ENCODE measurements at regions not wholly inside any gene's neighbourhood (a gene's known extent, or its start where the extent isn't known, plus 50 kb on each side); places are given as distances from the start of the nearest gene placed in this dataset.
"Not testable (repeated sequence)": the region's sequence is repeated elsewhere in the genome, so short reads cannot be mapped to it uniquely, and the experiment has no call there.

- DNase-seq (ENCODE audit: low read depth): peak; percentile 3
These were observed 1352.2 kb upstream of the CDH18 start for GRCh38 chr5:21340233-21340632.

- peak; percentile 3 for DNase-seq (ENCODE audit: low read depth)
These were observed 1348.5 kb upstream of the CDH18 start for GRCh38 chr5:21336478-21336877.

- not testable (repeated sequence) for DNase-seq (ENCODE audit: low read depth)
These were observed 1327.4 kb upstream of the CDH18 start for GRCh38 chr5:21315376-21315775.

- DNase-seq (ENCODE audit: low read depth): peak; percentile 9
These were observed 1313.2 kb upstream of the CDH18 start for GRCh38 chr5:21301205-21301604.

GRCh38 chr5:21274361-21274760 lies 1286.4 kb upstream of the CDH18 start:
- DNase-seq (ENCODE audit: low read depth): not testable (repeated sequence)

GRCh38 chr5:21263361-21263760 lies 1275.4 kb upstream of the CDH18 start:
- no peak for DNase-seq (ENCODE audit: low read depth)

GRCh38 chr5:21254161-21254560 lies 1266.2 kb upstream of the CDH18 start:
- DNase-seq (ENCODE audit: low read depth): no peak

GRCh38 chr5:21244982-21245381 lies 1257.0 kb upstream of the CDH18 start:
- no peak for DNase-seq (ENCODE audit: low read depth)

GRCh38 chr5:21238786-21239185 lies 1250.8 kb upstream of the CDH18 start:
- no peak for DNase-seq (ENCODE audit: low read depth)

- DNase-seq (ENCODE audit: low read depth): no peak
These were observed 1249.5 kb upstream of the CDH18 start for GRCh38 chr5:21237461-21237860.

- no peak for DNase-seq (ENCODE audit: low read depth)
These were observed 1249.0 kb upstream of the CDH18 start for GRCh38 chr5:21236971-21237427.

- DNase-seq (ENCODE audit: low read depth): no peak
These were observed 1248.1 kb upstream of the CDH18 start for GRCh38 chr5:21236104-21236503.

GRCh38 chr5:21225223-21226064 lies 1237.4 kb upstream of the CDH18 start:
- DNase-seq (ENCODE audit: low read depth): no peak

- no peak for DNase-seq (ENCODE audit: low read depth)
These were observed 1233.6 kb upstream of the CDH18 start for GRCh38 chr5:21221616-21222015.

GRCh38 chr5:21219966-21220365 lies 1232.0 kb upstream of the CDH18 start:
- no peak for DNase-seq (ENCODE audit: low read depth)

- peak; percentile 72 for DNase-seq (ENCODE audit: low read depth)
These were observed 1231.3 kb upstream of the CDH18 start for GRCh38 chr5:21219251-21219650.

GRCh38 chr5:21212026-21212425 lies 1224.0 kb upstream of the CDH18 start:
- DNase-seq (ENCODE audit: low read depth): no peak

- DNase-seq (ENCODE audit: low read depth): no peak
These were observed 1221.4 kb upstream of the CDH18 start for GRCh38 chr5:21209409-21209808.

GRCh38 chr5:21199087-21199486 lies 1211.1 kb upstream of the CDH18 start:
- DNase-seq (ENCODE audit: low read depth): no peak

GRCh38 chr5:21195145-21195544 lies 1207.1 kb upstream of the CDH18 start:
- no peak for DNase-seq (ENCODE audit: low read depth)

GRCh38 chr5:21185536-21185935 lies 1197.5 kb upstream of the CDH18 start:
- DNase-seq (ENCODE audit: low read depth): no peak

GRCh38 chr5:21184581-21184980 lies 1196.6 kb upstream of the CDH18 start:
- DNase-seq (ENCODE audit: low read depth): no peak

GRCh38 chr5:21181609-21182125 lies 1193.7 kb upstream of the CDH18 start:
- DNase-seq (ENCODE audit: low read depth): no peak

GRCh38 chr5:21173526-21173925 lies 1185.5 kb upstream of the CDH18 start:
- DNase-seq (ENCODE audit: low read depth): no peak

Measured in Daoy (cell line).